HG03575 (cell line): ENCODE measurements at regions not wholly inside any gene's neighbourhood (a gene's known extent, or its start where the extent isn't known, plus 50 kb on each side); places are given as distances from the start of the nearest gene placed in this dataset.

Experiments used
- ATAC-seq: cut with Tn5 transposase; IDR thresholded peaks from one replicate; pipeline ENCODE4 v1.9.1; 2021; ENCODE audit not compliant: unreplicated experiment, insufficient number of reproducible peaks, low FRiP score; ENCODE audit errors: extremely low read depth

DNA sequence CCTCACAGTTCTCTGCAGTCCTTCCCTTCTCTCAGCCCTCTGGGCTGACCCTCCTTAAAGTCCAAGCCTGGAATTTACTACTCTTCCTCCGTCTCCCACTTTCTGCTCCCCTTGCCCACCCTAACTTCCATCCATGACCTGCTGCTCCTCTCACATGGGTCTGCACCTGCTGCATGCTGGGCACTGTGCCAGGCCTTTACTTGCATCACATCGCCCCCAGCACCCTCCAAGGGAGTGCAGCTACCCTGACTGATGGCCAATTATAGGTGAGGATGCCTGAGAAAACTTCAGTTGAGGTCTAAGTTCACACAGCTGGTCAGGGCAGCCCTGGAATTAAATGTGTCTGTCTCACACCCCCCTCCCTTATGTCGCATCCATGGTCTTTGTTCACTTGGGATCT lies 53.6 kb upstream of the ZPBP start:
- no peak for ATAC-seq

DNA sequence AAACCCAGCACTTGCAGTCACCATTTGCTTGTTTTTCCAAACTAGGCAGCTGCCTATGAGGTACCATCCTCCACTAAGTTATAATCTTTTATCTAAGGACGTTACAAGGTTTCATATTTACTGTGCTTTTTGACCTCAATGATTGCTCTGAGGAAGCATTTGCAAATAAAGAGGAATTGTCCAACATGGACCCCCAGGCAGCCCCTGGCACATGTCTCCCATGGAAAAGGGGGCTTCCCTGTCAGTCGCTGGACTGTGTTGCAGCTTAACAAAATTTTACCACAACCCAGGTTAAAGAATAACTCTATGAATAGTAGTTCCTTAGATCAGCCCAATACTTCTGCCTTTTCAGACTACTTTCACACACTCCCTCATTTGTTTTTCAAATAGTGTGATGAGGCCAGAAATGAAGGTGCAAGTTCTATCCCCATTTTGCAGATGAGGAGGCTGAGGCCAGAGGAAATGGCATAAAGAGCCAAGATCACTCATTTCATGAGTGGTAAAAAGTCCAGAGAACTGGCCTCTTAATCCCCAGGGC lies 52.8 kb upstream of the ZPBP start:
- ATAC-seq = no peak

DNA sequence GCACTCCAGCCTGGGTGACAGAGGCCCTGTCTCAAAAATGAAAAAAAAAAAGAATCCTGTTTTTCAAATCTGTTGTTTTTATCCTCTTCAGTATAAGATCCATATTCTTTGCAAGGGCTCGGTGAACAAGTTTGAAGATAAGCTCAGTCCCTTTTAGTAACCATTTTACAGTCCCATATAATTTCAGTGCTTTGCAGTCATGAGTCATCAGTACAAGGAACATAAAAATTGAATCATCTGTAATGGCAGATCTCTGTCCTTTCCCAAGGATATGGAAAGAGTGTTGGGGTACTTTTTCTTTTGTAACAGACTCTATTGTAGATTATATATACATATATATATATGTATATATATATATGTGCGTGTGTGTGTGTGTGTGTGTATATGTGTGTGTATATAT lies 52.2 kb upstream of the ZPBP start:
- ATAC-seq = no peak
